OCI-LY1 (cell line): ENCODE measurements at regions not wholly inside any gene's neighbourhood (a gene's known extent, or its start where the extent isn't known, plus 50 kb on each side); places are given as distances from the start of the nearest gene placed in this dataset.

Source experiments
- CTCF ChIP-seq: fragments of 200-600 bp; sonication (generic), shearing (Covaris generic); IDR thresholded peaks from 2 replicates; pipeline ENCODE4 v1.5.1; 2017; ENCODE audit warnings: mild to moderate bottlenecking, antibody characterized with exemption, low read length, moderate library complexity, mixed read lengths
- EZH2 ChIP-seq: fragments of 200-600 bp; sonication (generic), shearing (Covaris generic); IDR thresholded peaks from 2 replicates; pipeline ENCODE4 v1.8.0; 2017; ENCODE audit warnings: borderline replicate concordance, mixed run types, mild to moderate bottlenecking, antibody characterized with exemption, low read length, moderate library complexity, mixed read lengths

DNA sequence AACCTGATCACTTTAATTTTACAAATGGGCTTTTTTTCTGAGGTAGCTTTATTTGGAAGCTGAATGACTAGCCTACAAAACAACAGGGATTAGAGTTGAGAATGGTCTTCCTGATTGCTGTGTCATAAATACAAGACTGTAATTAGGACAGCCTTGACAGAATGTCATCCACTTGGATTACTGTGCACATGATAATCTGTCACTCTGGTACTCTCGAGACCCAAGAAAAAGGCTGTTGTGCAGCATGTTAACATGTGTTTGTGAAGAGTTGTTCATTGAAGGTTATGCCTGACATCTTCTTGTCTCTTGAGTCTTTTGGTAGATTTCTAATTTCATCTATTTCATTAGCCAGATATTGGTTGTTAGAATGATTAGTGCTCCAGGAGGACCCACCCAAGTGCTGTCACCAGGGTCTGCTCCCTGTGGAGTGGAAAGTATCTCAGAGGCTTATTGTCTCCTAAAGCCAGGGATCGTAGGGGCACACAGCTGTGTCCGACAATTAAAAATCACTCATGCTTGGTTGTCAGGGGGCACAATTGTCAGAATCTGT, 212.2 kb upstream of the GPRIN3 start:
- TF ChIP-seq CTCF (no peak), EZH2 (no peak)
